Astrocyte (in vitro differentiated cells and primary cell): ENCODE measurements at regions not wholly inside any gene's neighbourhood (a gene's known extent, or its start where the extent isn't known, plus 50 kb on each side); places are given as distances from the start of the nearest gene placed in this dataset.

ENCODE experiments used
- DNase-seq: peaks from one replicate; pipeline ENCODE4 v3.0.0-alpha.2; 2010; ENCODE audit warnings: low read depth
- FAIRE-seq: peaks from 2 replicates; lab custom pipeline; 2011; peaks lifted over from hg19 to GRCh38; lab: Jason Lieb, UNC
- H2AFZ ChIP-seq: 2 replicates; pipeline ENCODE4 v1.6.0; 2012; ENCODE audit warnings: low read depth, low read length, inconsistent platforms
- H3K27ac ChIP-seq: 2 replicates; pipeline ENCODE4 v1.5.1; 2011; ENCODE audit warnings: low read depth, low read length, inconsistent platforms
- H3K27me3 ChIP-seq: 2 replicates; pipeline ENCODE4 v1.6.0; 2011; ENCODE audit warnings: low read length, inconsistent platforms; ENCODE audit not compliant: insufficient read depth
- H3K36me3 ChIP-seq: 2 replicates; pipeline ENCODE4 v1.5.1; 2011; ENCODE audit warnings: low read length, inconsistent platforms; ENCODE audit not compliant: insufficient read depth
- H3K4me1 ChIP-seq: 2 replicates; pipeline ENCODE4 v1.5.1; 2011; ENCODE audit warnings: low read length, inconsistent platforms; ENCODE audit not compliant: insufficient read depth
- H3K4me2 ChIP-seq: 2 replicates; pipeline ENCODE4 v1.6.0; 2012; ENCODE audit warnings: low read length, inconsistent platforms
- H3K4me3 ChIP-seq: 2 replicates; pipeline ENCODE4 v1.5.1; 2011; ENCODE audit warnings: low read depth, mild to moderate bottlenecking, low read length, inconsistent platforms; ENCODE audit not compliant: insufficient read depth
- H3K79me2 ChIP-seq: 2 replicates; pipeline ENCODE4 v1.6.0; 2012; ENCODE audit warnings: mild to moderate bottlenecking, low read length, inconsistent platforms; ENCODE audit not compliant: insufficient read depth
- H3K9ac ChIP-seq: 2 replicates; pipeline ENCODE4 v1.6.0; 2012; ENCODE audit warnings: mild to moderate bottlenecking, low read length, inconsistent platforms
- H3K9me3 ChIP-seq: 2 replicates; pipeline ENCODE4 v1.5.1; 2012; ENCODE audit warnings: low read depth, mild to moderate bottlenecking, low read length, inconsistent platforms; ENCODE audit not compliant: insufficient read depth
- H4K20me1 ChIP-seq: 2 replicates; pipeline ENCODE4 v1.6.0; 2012; ENCODE audit warnings: low read length, inconsistent platforms; ENCODE audit not compliant: insufficient read depth
- H3K27ac Mint-ChIP-seq: one replicate; pipeline ENCODE4 v1.8.0; 2021; ENCODE audit warnings: mild to moderate bottlenecking, mixed read lengths; ENCODE audit not compliant: unreplicated experiment
- H3K27me3 Mint-ChIP-seq: one replicate; pipeline ENCODE4 v1.8.0; 2021; ENCODE audit warnings: low read depth, mixed read lengths; ENCODE audit not compliant: unreplicated experiment
- H3K36me3 Mint-ChIP-seq: one replicate; pipeline ENCODE4 v1.8.0; 2021; ENCODE audit warnings: low read depth, mixed read lengths; ENCODE audit not compliant: unreplicated experiment
- H3K4me1 Mint-ChIP-seq: one replicate; pipeline ENCODE4 v1.8.0; 2021; ENCODE audit warnings: low read depth, mixed read lengths; ENCODE audit not compliant: unreplicated experiment
- H3K4me3 Mint-ChIP-seq: one replicate; pipeline ENCODE4 v1.8.0; 2021; ENCODE audit warnings: mild to moderate bottlenecking, moderate library complexity, mixed read lengths; ENCODE audit not compliant: unreplicated experiment
- H3K9me3 Mint-ChIP-seq: one replicate; pipeline ENCODE4 v1.8.0; 2021; ENCODE audit warnings: mild to moderate bottlenecking, mixed read lengths; ENCODE audit not compliant: unreplicated experiment
- CTCF ChIP-seq: IDR thresholded peaks from 2 replicates; pipeline ENCODE4 v1.5.1; 2011; ENCODE audit warnings: low read depth, mild to moderate bottlenecking, inconsistent platforms, low read length, moderate library complexity; ENCODE audit not compliant: insufficient read depth
- EZH2 ChIP-seq: IDR thresholded peaks from 2 replicates; pipeline ENCODE4 v1.6.1; 2012; ENCODE audit warnings: mild to moderate bottlenecking, low read length, inconsistent platforms; ENCODE audit not compliant: insufficient read depth

- Mint-ChIP-seq H3K4me1 (peaks cover 59% of the 10 kb centered on the region), H3K36me3 (no peaks in the 10 kb centered on the region), H3K27ac (peak overlapping the region; percentile 90), H3K9me3 (no peaks in the 10 kb centered on the region), H3K27me3 (no peaks in the 10 kb centered on the region), H3K4me3 (no peak overlapping the region)
- Histone ChIP-seq H4K20me1 (no peaks in the 10 kb centered on the region), H3K27ac (no peak overlapping the region), H3K9ac (no peak overlapping the region), H3K79me2 (no peaks in the 10 kb centered on the region), H3K4me1 (peaks cover 20% of the 10 kb centered on the region), H3K36me3 (no peaks in the 10 kb centered on the region), H3K4me3 (no peak overlapping the region), H2AFZ (no peak overlapping the region), H3K27me3 (no peaks in the 10 kb centered on the region), H3K9me3 (no peaks in the 10 kb centered on the region), H3K4me2 (no peak overlapping the region)
- TF ChIP-seq EZH2: no peak
- FAIRE-seq (no peak), DNase-seq (no peak)
Measured at GRCh38 chr5:74382123-74382855, 258.2 kb downstream of the ENC1 start.

- Histone ChIP-seq H3K4me3 (no peak overlapping the region), H3K27me3 (no peaks in the 10 kb centered on the region), H4K20me1 (no peaks in the 10 kb centered on the region), H3K9me3 (no peaks in the 10 kb centered on the region), H3K9ac (no peak overlapping the region), H3K4me2 (no peak overlapping the region), H3K4me1 (peaks cover 11% of the 10 kb centered on the region), H3K36me3 (no peaks in the 10 kb centered on the region), H2AFZ (no peak overlapping the region), H3K27ac (no peak overlapping the region), H3K79me2 (no peaks in the 10 kb centered on the region)
- FAIRE-seq (no peak), DNase-seq (no peak)
- H3K4me1 Mint-ChIP-seq: peaks cover 43% of the 10 kb centered on the region
- no peak for TF ChIP-seq CTCF
- no peak for TF ChIP-seq EZH2
- no peak overlapping the region for H3K4me3 Mint-ChIP-seq
- H3K27ac Mint-ChIP-seq: no peak overlapping the region
- no peaks in the 10 kb centered on the region for H3K27me3 Mint-ChIP-seq
- no peaks in the 10 kb centered on the region for H3K9me3 Mint-ChIP-seq
- H3K36me3 Mint-ChIP-seq: no peaks in the 10 kb centered on the region
Measured at GRCh38 chr5:74380193-74380592, 260.3 kb downstream of the ENC1 start.

GRCh38 chr5:74378464-74378863 lies 262.1 kb downstream of the ENC1 start:
- H3K27ac Mint-ChIP-seq: no peak overlapping the region
- no peaks in the 10 kb centered on the region for H3K36me3 Mint-ChIP-seq

More at GRCh38 chr5:74378464-74378863, 262.1 kb downstream of the ENC1 start:
- TF ChIP-seq CTCF: no peak
- TF ChIP-seq EZH2: no peak
- peak; percentile 77 for DNase-seq
- Histone ChIP-seq H3K9me3 (no peaks in the 10 kb centered on the region), H3K79me2 (no peaks in the 10 kb centered on the region), H2AFZ (no peak overlapping the region), H3K9ac (no peak overlapping the region), H3K27ac (no peak overlapping the region), H3K27me3 (no peaks in the 10 kb centered on the region), H3K36me3 (no peaks in the 10 kb centered on the region), H3K4me2 (no peak overlapping the region), H3K4me1 (peaks cover 8% of the 10 kb centered on the region), H3K4me3 (no peak overlapping the region), H4K20me1 (no peaks in the 10 kb centered on the region)
- Mint-ChIP-seq H3K4me3 (no peak overlapping the region), H3K27me3 (no peaks in the 10 kb centered on the region), H3K9me3 (no peaks in the 10 kb centered on the region), H3K4me1 (peaks cover 29% of the 10 kb centered on the region)
- FAIRE-seq: no peak
